ENCODE measurements at regions not wholly inside any gene's neighbourhood (a gene's known extent, or its start where the extent isn't known, plus 50 kb on each side); places are given as distances from the start of the nearest gene placed in this dataset.

DNA sequence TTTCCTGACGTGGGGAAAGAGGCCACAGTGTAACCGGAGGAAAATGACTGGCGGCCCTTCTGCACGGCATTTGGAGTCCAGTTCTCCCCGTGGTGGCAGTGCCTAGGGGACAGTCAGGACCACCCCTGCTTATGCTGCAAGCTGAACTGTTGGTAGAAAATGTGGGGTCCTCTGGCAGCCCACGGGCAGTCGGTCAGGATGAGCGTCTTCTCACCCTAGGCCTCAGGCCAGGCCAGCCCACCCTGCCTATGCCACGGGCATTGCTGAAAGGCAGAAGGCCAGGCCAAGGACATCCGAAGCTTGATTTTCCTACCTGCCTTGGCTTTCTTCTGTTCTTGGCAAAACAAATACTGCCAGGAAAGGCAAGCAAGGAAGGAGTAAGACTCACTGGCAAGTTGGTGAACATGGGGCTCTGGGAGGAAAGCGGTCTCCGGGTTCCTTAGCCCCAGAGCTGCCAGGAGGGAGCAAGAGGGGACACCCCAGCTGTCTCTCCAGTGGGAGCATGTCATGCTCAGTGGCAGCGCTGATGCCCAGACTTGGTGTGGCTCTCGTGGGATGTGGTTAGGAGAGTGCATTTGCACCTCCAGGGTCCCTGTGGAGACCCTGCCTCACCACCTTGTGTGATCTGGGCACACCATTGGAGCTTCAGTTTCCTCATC is 311.6 kb downstream of the QKI start:
- TF ChIP-seq CTCF (IDR thresholded peaks at IDR 0.05; ENCODE audit: low read length) (no peak), EZH2 (optimal IDR thresholded peaks at IDR 0.05; ENCODE audit: low read depth, low read length) (no peak)

Data from MM.1S (cell line).